CD4-positive, alpha-beta T cell treated with Interleukin-15 for 4 hours (primary cell): ENCODE measurements at regions not wholly inside any gene's neighbourhood (a gene's known extent, or its start where the extent isn't known, plus 50 kb on each side); places are given as distances from the start of the nearest gene placed in this dataset.
"Not testable (repeated sequence)": the region's sequence is repeated elsewhere in the genome, so short reads cannot be mapped to it uniquely, and the experiment has no call there.

Experiments used
- DNase-seq: peaks from one replicate; pipeline ENCODE4 v3.0.0-alpha.2; 2020; ENCODE audit warnings: low spot score

- DNase-seq = no peak
Observed at GRCh38 chr12:72865921-72866320, 593.8 kb downstream of the TRHDE start.

GRCh38 chr12:72869024-72869423 is 596.9 kb downstream of the TRHDE start:
- no peak for DNase-seq

- no peak for DNase-seq
Observed at GRCh38 chr12:72872238-72872887, 600.2 kb downstream of the TRHDE start.

GRCh38 chr12:72872996-72873395 is 600.8 kb downstream of the TRHDE start:
- no peak for DNase-seq

- DNase-seq = no peak
Observed at GRCh38 chr12:72876092-72876491, 603.9 kb downstream of the TRHDE start.

GRCh38 chr12:72888693-72889092 is 616.5 kb downstream of the TRHDE start:
- no peak for DNase-seq

GRCh38 chr12:72889791-72890190 is 617.6 kb downstream of the TRHDE start:
- DNase-seq = no peak

- DNase-seq = no peak
Observed at GRCh38 chr12:72901685-72902084, 629.5 kb downstream of the TRHDE start.

- DNase-seq = no peak
Observed at GRCh38 chr12:72925716-72926115, 653.5 kb downstream of the TRHDE start.

GRCh38 chr12:72931838-72932237 is 659.7 kb downstream of the TRHDE start:
- not testable (repeated sequence) for DNase-seq

GRCh38 chr12:72937486-72937885 is 665.3 kb downstream of the TRHDE start:
- DNase-seq = no peak

GRCh38 chr12:72957454-72957853 is 685.3 kb downstream of the TRHDE start:
- no peak for DNase-seq

GRCh38 chr12:72966684-72967083 is 694.5 kb downstream of the TRHDE start:
- DNase-seq = no peak

- no peak for DNase-seq
Observed at GRCh38 chr12:72974954-72975555, 702.9 kb downstream of the TRHDE start.

GRCh38 chr12:72978999-72979398 is 706.8 kb downstream of the TRHDE start:
- no peak for DNase-seq

- DNase-seq = no peak
Observed at GRCh38 chr12:72982356-72982755, 710.2 kb downstream of the TRHDE start.

GRCh38 chr12:72986963-72987362 is 714.8 kb downstream of the TRHDE start:
- DNase-seq = no peak

GRCh38 chr12:72989458-72989947 is 717.3 kb downstream of the TRHDE start:
- DNase-seq = no peak

- DNase-seq = not testable (repeated sequence)
Observed at GRCh38 chr12:72995029-72995428, 722.9 kb downstream of the TRHDE start.

GRCh38 chr12:72995616-72996015 is 723.4 kb downstream of the TRHDE start:
- no peak for DNase-seq

- DNase-seq = not testable (repeated sequence)
Observed at GRCh38 chr12:73001806-73002205, 729.6 kb downstream of the TRHDE start.

GRCh38 chr12:73002504-73002903 is 730.3 kb downstream of the TRHDE start:
- not testable (repeated sequence) for DNase-seq

GRCh38 chr12:73009138-73009834 is 737.1 kb downstream of the TRHDE start:
- not testable (repeated sequence) for DNase-seq
